Cardiac muscle cell (in vitro differentiated cells and primary cell): ENCODE measurements at regions not wholly inside any gene's neighbourhood (a gene's known extent, or its start where the extent isn't known, plus 50 kb on each side); places are given as distances from the start of the nearest gene placed in this dataset.

Experiments used
- DNase-seq, 2 donors: peaks; one replicate each; pipeline versions ENCODE4 v3.0.0 to v3.0.0-alpha.2; 2010 to 2017; ENCODE audit warnings: low read depth in 1 of 2, low spot score in 1 of 2
- H3K27ac ChIP-seq: fragments of 200-600 bp; sonication (generic); 2 replicates; pipeline ENCODE4 v1.5.1; 2016
- H3K27me3 ChIP-seq: fragments of 200-600 bp; sonication (generic); 2 replicates; pipeline ENCODE4 v1.6.0; 2016; ENCODE audit warnings: control low read depth
- H3K36me3 ChIP-seq: fragments of 200-600 bp; sonication (generic); 2 replicates; pipeline ENCODE4 v1.5.1; 2016; ENCODE audit warnings: control low read depth
- H3K4me1 ChIP-seq: fragments of 200-600 bp; sonication (generic); 2 replicates; pipeline ENCODE4 v1.8.1; 2017; ENCODE audit warnings: low read depth, mild to moderate bottlenecking, mixed run types
- H3K4me3 ChIP-seq: fragments of 200-600 bp; sonication (generic); 2 replicates; pipeline ENCODE4 v1.5.1; 2016; ENCODE audit warnings: mild to moderate bottlenecking
- H3K9me3 ChIP-seq: fragments of 200-600 bp; sonication (generic); 2 replicates; pipeline ENCODE4 v1.5.1; 2017; ENCODE audit warnings: low read depth, mild to moderate bottlenecking, control low read depth
- TF ChIP-seq, protein P1 (sequence below): IDR thresholded peaks from 2 replicates; pipeline ENCODE4 v1.5.1; 2012; ENCODE audit warnings: low read depth, mild to moderate bottlenecking, low read length

DNA sequence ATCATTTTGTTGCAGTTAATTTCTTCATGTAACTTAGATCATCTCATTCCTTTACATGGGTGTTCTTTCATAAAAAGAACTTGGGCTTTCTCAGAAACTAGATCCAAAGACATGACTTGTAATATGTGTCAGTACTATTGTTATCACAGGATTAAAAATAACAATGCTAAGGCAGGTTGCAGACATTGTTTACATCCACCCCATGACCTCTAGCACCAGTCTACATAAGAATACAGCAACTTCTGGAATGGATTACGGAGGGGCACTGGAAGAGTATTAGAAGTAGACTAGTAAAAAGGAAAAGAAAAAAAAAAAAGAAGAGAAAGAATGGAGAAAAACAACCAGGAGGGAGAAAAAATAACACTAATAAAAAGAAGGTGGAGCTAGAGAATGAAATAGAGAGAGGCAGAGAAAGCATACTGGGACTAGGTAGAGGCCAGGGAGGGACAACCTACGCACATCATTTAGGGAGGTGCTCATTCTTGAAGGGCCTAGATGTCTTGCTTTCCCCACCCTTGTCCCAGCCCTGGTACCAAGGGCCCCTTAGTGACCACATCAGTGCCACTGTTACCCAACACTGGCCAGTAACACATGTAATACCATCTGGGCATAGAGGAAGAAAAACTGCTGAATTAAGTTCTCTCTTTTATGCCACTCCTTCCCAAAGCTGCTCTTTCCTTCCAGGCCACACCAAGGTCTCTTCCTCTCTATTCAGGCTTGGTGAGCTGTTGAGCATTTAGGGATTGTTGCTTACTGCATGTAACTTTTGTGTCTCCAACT, 70.6 kb upstream of the KLF7 start:
- TF ChIP-seq, protein P1, sequence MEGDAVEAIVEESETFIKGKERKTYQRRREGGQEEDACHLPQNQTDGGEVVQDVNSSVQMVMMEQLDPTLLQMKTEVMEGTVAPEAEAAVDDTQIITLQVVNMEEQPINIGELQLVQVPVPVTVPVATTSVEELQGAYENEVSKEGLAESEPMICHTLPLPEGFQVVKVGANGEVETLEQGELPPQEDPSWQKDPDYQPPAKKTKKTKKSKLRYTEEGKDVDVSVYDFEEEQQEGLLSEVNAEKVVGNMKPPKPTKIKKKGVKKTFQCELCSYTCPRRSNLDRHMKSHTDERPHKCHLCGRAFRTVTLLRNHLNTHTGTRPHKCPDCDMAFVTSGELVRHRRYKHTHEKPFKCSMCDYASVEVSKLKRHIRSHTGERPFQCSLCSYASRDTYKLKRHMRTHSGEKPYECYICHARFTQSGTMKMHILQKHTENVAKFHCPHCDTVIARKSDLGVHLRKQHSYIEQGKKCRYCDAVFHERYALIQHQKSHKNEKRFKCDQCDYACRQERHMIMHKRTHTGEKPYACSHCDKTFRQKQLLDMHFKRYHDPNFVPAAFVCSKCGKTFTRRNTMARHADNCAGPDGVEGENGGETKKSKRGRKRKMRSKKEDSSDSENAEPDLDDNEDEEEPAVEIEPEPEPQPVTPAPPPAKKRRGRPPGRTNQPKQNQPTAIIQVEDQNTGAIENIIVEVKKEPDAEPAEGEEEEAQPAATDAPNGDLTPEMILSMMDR = no peak

DNA sequence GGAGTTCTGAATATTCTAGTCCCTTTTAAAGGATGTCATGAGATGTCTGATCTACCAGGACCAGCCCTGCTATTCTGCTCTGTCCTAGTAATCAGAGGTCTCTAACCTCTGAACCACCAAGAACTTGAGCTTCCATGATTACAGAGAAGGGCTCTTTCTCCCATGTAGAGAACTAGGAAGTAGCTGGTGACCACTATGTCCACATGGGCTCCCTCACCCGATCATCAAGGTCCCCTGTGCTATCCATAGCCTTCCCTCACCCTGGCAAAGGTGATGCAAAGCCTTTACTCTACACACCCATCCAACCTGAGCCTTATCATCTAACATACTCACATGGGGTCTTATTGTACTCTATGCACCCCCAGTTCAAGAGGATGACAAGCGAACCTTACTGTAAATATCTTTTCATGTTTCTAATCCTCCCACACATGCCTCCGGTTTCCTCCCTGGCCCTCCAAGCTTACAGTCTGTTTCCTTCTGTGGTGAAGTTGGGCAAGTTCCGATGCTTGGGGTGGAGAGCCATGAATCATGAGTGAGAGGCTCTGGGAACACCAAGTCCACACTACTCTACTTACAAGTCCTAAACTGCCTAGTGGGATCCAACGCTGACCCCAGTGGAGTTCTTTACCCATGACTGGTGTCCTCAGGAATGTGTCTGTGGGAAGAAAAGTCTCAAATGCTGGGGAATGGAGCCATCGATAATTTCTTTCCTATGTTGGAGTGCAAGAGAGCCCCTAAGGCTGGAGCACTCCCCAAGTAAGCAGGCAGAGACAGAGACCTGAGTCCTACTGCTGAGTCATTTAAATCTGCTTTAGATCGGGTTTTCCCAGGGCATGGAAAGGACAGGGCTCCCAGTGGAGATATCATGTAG, 73.3 kb upstream of the KLF7 start:
- no peak overlapping the region for H3K27ac ChIP-seq
- TF ChIP-seq, protein P1 = no peak
- H3K4me3 ChIP-seq = no peak overlapping the region
- H3K36me3 ChIP-seq = no peaks in the 10 kb centered on the region
- H3K9me3 ChIP-seq = no peaks in the 10 kb centered on the region
- DNase-seq = peak in 1 of 2 donors; percentile 99
- H3K27me3 ChIP-seq = no peaks in the 10 kb centered on the region
- no peaks in the 10 kb centered on the region for H3K4me1 ChIP-seq

More for the DNA sequence above, 70.6 kb upstream of the KLF7 start:
- H3K9me3 ChIP-seq = no peaks in the 10 kb centered on the region
- H3K27ac ChIP-seq = no peak overlapping the region
- H3K27me3 ChIP-seq = no peaks in the 10 kb centered on the region
- H3K4me3 ChIP-seq = no peak overlapping the region
- H3K36me3 ChIP-seq = no peaks in the 10 kb centered on the region
- DNase-seq = no peak
- no peaks in the 10 kb centered on the region for H3K4me1 ChIP-seq

DNA sequence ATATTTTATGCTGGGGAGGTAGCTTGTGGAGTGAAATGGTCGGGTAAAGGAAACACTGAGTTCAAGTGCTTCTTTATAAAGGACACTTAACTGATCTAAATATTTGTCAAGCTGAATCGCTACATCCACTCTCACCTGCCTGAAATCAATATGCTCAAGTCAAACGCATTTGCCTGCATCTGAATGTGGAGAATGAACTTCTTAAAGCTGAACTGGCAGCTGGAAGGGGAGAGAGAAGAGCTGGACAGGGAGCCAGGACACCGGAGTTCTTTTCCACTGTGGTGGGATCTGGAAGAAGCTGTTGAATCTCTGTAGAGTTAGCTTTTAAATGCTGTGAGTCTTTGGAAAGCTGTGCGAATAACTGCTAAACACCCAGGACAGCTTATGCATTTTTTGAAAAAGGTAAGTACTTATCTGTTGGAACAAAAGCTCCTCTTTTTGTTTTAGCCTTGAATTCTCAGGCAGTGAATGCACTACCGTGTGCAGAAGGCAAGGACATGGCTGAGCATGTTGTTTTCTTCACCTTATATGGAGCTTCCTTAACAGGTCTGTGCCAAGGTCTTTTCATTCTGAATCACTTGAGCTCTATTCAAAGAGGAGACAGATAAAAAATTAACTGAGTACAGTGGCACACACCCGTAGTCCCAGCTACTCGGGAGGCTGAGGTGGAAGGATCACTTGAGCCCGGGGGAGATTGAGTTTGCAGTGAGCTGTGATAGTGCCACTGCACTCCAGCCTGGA, 74.2 kb upstream of the KLF7 start:
- Histone ChIP-seq H3K36me3 (no peaks in the 10 kb centered on the region), H3K27me3 (no peaks in the 10 kb centered on the region), H3K4me1 (peaks cover 2% of the 10 kb centered on the region), H3K9me3 (no peaks in the 10 kb centered on the region), H3K27ac (no peak overlapping the region), H3K4me3 (no peak overlapping the region)
- TF ChIP-seq, protein P1 = no peak
- DNase-seq = peak in 1 of 2 donors; percentile 70

DNA sequence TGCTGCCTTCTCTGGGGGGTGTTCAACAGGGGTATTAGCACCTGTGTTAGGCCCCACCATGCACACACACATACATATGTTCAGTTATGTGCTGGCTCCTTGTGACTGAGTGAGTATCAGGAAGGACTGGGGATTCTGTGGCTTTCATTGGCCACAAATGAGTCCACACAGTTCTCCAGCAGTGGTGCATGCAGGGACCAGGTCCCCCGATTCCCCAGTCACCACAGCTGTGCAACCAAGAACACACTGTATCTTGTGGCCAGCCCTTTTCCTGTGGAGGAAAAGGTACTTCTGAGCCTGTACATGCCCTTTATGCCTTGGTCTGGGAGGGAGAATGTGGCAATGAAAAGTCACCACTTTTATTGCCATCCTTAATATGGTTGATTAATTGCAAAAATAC, 74.9 kb upstream of the KLF7 start:
- Histone ChIP-seq H3K27me3 (no peaks in the 10 kb centered on the region), H3K4me1 (peaks cover 4% of the 10 kb centered on the region), H3K27ac (no peak overlapping the region), H3K4me3 (no peak overlapping the region), H3K36me3 (no peaks in the 10 kb centered on the region), H3K9me3 (no peaks in the 10 kb centered on the region)
- TF ChIP-seq, protein P1 = no peak
- no peak for DNase-seq

DNA sequence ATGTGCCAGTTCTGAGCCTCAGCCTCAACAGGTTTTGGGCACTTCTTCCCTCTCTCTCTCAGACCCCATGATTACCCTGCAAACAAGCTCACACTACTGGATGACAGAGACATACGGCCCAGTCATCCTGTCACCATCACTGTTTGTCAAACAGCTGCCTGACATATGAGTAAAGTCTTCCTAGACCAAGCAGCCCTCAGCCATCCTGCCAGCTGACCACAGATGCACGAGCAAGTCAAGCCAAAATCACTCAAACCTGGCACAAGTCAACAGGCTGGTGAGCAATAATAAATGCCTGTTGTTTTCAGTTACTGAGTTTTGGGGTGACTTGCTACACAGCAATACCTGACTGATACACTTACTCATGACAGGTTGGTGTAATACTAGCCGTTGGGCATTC, 75.5 kb upstream of the KLF7 start:
- Histone ChIP-seq H3K36me3 (no peaks in the 10 kb centered on the region), H3K27ac (no peak overlapping the region), H3K4me1 (peaks cover 4% of the 10 kb centered on the region), H3K27me3 (no peaks in the 10 kb centered on the region), H3K9me3 (no peaks in the 10 kb centered on the region), H3K4me3 (no peak overlapping the region)
- TF ChIP-seq, protein P1 = no peak
- DNase-seq = no peak
